GM10266 (cell line): ENCODE measurements at regions not wholly inside any gene's neighbourhood (a gene's known extent, or its start where the extent isn't known, plus 50 kb on each side); places are given as distances from the start of the nearest gene placed in this dataset.

Source experiments
- DNase-seq: peaks from one replicate; pipeline ENCODE4 v3.0.0; 2012; ENCODE audit errors: extremely low spot score
- CTCF ChIP-seq: IDR thresholded peaks from 2 replicates; pipeline ENCODE4 v1.5.1; 2012; ENCODE audit warnings: mild to moderate bottlenecking, low read depth; ENCODE audit not compliant: control insufficient read depth, insufficient read depth; ENCODE audit errors: missing control alignments

GRCh38 chr1:38114241-38115026, 67.8 kb upstream of the POU3F1 start:
- TF ChIP-seq CTCF: no peak
- DNase-seq: no peak

- no peak for DNase-seq
- TF ChIP-seq CTCF: no peak
Measured at GRCh38 chr1:38113159-38113666, 66.6 kb upstream of the POU3F1 start.

GRCh38 chr1:38111589-38111988, 65.0 kb upstream of the POU3F1 start:
- no peak for TF ChIP-seq CTCF
- no peak for DNase-seq

- DNase-seq: no peak
- no peak for TF ChIP-seq CTCF
Measured at GRCh38 chr1:38105267-38105666, 58.7 kb upstream of the POU3F1 start.

DNA sequence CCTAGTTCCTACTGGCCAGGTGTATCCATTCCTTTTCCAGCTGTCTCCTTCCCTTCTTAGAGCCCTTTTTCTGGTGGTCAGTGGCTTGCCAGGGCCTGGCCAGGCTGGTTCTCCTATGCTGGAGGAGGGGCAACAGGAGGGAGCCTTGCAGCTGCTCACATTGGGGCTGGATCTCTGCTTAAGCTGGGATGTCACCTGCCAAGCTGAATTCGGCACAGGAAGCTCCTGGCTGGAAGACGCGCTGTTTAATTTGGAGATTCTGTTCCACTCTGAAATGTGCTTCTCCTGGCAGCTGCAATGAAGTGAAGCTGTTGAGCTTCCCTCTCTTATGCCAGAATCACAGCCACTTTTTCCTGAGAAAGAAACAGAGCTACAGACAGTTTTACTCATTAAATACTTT, 56.0 kb upstream of the POU3F1 start:
- no peak for TF ChIP-seq CTCF

GRCh38 chr1:38101037-38101785, 54.6 kb upstream of the POU3F1 start:
- no peak for TF ChIP-seq CTCF
- no peak for DNase-seq

More for the DNA sequence above, 56.0 kb upstream of the POU3F1 start:
- no peak for DNase-seq
